ENCODE measurements at regions not wholly inside any gene's neighbourhood (a gene's known extent, or its start where the extent isn't known, plus 50 kb on each side); places are given as distances from the start of the nearest gene placed in this dataset.
"Not testable (repeated sequence)": the region's sequence is repeated elsewhere in the genome, so short reads cannot be mapped to it uniquely, and the experiment has no call there.

GRCh38 chr7:17411922-17412321 is 113.5 kb downstream of the AHR start:
- Histone ChIP-seq H3K27me3 (no peaks in the 10 kb centered on the region), H3K4me3 (no peak overlapping the region), H3K9me3 (no peaks in the 10 kb centered on the region), H3K27ac (no peak overlapping the region), H3K36me3 (no peaks in the 10 kb centered on the region), H3K4me1 (peaks cover 0 to 4% (median 2%) of the 10 kb centered on the region in 4 donors)
- DNase-seq = no peak
- TF ChIP-seq CTCF (IDR thresholded peaks at IDR 0.05) (no peak), POLR2A (IDR thresholded peaks at IDR 0.05) (no peak), POLR2AphosphoS5 (IDR thresholded peaks at IDR 0.05) (no peak), EP300 (IDR thresholded peaks at IDR 0.05; ENCODE audit: low read depth) (no peak)
- 65 to 75% methylated on average over 3 of the region's 3 CpGs for WGBS, 2 donors (ENCODE audit: low coverage in 1 of 2)
- intact Hi-C loops (cut with DNase I; ENCODE audit: low total_unique reads) = no loop called here
- in situ Hi-C loops (cut with MboI; ENCODE audit: low pct_ligation_motif_present in 1 of 4, low pct_unique_long_range_greater_than_20kb in 1 of 4, low sequenced_read_pairs in 3 of 4) = no loop called here

- TF ChIP-seq CTCF (IDR thresholded peaks at IDR 0.05) = no peak
- no peak for TF ChIP-seq POLR2A (IDR thresholded peaks at IDR 0.05)
- no peak for TF ChIP-seq EP300 (IDR thresholded peaks at IDR 0.05; ENCODE audit: low read depth)
- no peak for TF ChIP-seq POLR2AphosphoS5 (IDR thresholded peaks at IDR 0.05)
- 60 to 100% methylated on average over 1 of the region's 1 CpG for WGBS, 2 donors (ENCODE audit: low coverage in 1 of 2)
- Histone ChIP-seq H3K9me3 (no peaks in the 10 kb centered on the region), H3K27me3 (no peaks in the 10 kb centered on the region), H3K4me3 (no peak overlapping the region), H3K36me3 (no peaks in the 10 kb centered on the region), H3K4me1 (peaks cover 0 to 2% (median 0%) of the 10 kb centered on the region in 4 donors), H3K27ac (no peak overlapping the region)
- intact Hi-C loops (cut with DNase I; ENCODE audit: low total_unique reads) = no loop called here
- no peak for DNase-seq
- in situ Hi-C loops (cut with MboI; ENCODE audit: low pct_ligation_motif_present in 1 of 4, low pct_unique_long_range_greater_than_20kb in 1 of 4, low sequenced_read_pairs in 3 of 4) = no loop called here
Observed at GRCh38 chr7:17412883-17413282, 114.4 kb downstream of the AHR start.

GRCh38 chr7:17415955-17416354 is 117.5 kb downstream of the AHR start:
- in situ Hi-C loops (cut with MboI; ENCODE audit: low pct_ligation_motif_present in 1 of 4, low pct_unique_long_range_greater_than_20kb in 1 of 4, low sequenced_read_pairs in 3 of 4) = no loop called here
- TF ChIP-seq CTCF (IDR thresholded peaks at IDR 0.05) = no peak
- TF ChIP-seq EP300 (IDR thresholded peaks at IDR 0.05; ENCODE audit: low read depth) = no peak
- TF ChIP-seq POLR2A (IDR thresholded peaks at IDR 0.05) = no peak
- no peak for TF ChIP-seq POLR2AphosphoS5 (IDR thresholded peaks at IDR 0.05)

DNA sequence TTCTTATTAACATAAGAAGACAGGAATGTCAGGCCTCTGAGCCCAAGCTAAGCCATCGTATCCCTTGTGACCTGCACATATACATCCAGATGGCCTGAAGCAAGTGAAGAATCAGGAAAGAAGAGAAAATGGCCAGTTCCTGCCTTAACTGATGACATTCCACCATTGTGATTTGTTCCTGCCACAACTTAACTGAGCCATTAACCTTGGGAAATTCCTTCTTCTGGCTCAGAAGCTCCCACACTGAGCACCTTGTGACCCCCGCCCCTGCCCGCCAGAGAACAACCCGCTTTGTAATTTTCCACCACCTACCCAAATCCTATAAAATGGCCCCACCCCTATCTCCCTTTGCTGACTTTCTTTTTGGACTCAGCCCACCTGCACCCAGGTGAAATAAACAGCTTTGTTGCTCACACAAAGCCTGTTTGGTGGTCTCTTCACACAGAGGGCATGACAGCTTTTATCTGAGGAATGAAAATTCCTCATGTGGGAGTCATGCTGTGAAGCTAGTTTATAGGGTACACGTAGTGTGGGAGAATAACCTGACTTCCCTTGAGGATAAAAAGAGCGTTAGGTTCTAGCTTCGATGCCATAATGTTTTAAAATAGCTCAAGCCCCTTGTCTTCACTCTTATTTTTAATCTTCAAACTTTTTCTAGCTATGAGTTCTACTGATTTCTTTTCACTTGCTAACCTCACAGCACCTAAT is 122.0 kb downstream of the AHR start:
- WGBS, 2 donors (ENCODE audit: low coverage in 1 of 2) = 91% methylated on average over 7 of the region's 7 CpGs
- H3K4me3 ChIP-seq; intact Hi-C loops (cut with DNase I; ENCODE audit: low total_unique reads); H3K27me3 ChIP-seq; DNase-seq; H3K36me3 ChIP-seq; H3K27ac ChIP-seq; in situ Hi-C loops (cut with MboI; ENCODE audit: low pct_ligation_motif_present in 1 of 4, low pct_unique_long_range_greater_than_20kb in 1 of 4, low sequenced_read_pairs in 3 of 4); H3K4me1 ChIP-seq; H3K9me3 ChIP-seq: not testable (repeated sequence)

More at GRCh38 chr7:17415955-17416354, 117.5 kb downstream of the AHR start:
- intact Hi-C loops (cut with DNase I; ENCODE audit: low total_unique reads) = no loop called here
- Histone ChIP-seq H3K36me3 (no peaks in the 10 kb centered on the region), H3K4me3 (no peak overlapping the region), H3K27ac (no peak overlapping the region), H3K9me3 (no peaks in the 10 kb centered on the region), H3K4me1 (no peaks in the 10 kb centered on the region), H3K27me3 (no peaks in the 10 kb centered on the region)
- 97% methylated on average over 2 of the region's 2 CpGs; no CpG with 5 or more reads in 1 of the 2 donors for WGBS, 2 donors (ENCODE audit: low coverage in 1 of 2)
- no peak for DNase-seq

- no peaks in the 10 kb centered on the region for H3K9me3 ChIP-seq
- no peaks in the 10 kb centered on the region for H3K4me1 ChIP-seq
- no peaks in the 10 kb centered on the region for H3K27me3 ChIP-seq
- TF ChIP-seq POLR2A (IDR thresholded peaks at IDR 0.05) = no peak
- no peak for TF ChIP-seq POLR2AphosphoS5 (IDR thresholded peaks at IDR 0.05)
- no peak for TF ChIP-seq CTCF (IDR thresholded peaks at IDR 0.05)
- TF ChIP-seq EP300 (IDR thresholded peaks at IDR 0.05; ENCODE audit: low read depth) = no peak
- no peaks in the 10 kb centered on the region for H3K36me3 ChIP-seq
- no peak overlapping the region for H3K4me3 ChIP-seq
- in situ Hi-C loops (cut with MboI; ENCODE audit: low pct_ligation_motif_present in 1 of 4, low pct_unique_long_range_greater_than_20kb in 1 of 4, low sequenced_read_pairs in 3 of 4) (no loop called here), intact Hi-C loops (cut with DNase I; ENCODE audit: low total_unique reads) (no loop called here)
- no peak for DNase-seq
- no peak overlapping the region for H3K27ac ChIP-seq
- WGBS, 2 donors (ENCODE audit: low coverage in 1 of 2) = 57 to 78% methylated on average over 4 of the region's 4 CpGs
Observed at GRCh38 chr7:17421941-17422340, 123.5 kb downstream of the AHR start.
